ENCODE measurements at regions not wholly inside any gene's neighbourhood (a gene's known extent, or its start where the extent isn't known, plus 50 kb on each side); places are given as distances from the start of the nearest gene placed in this dataset.
"Not testable (repeated sequence)": the region's sequence is repeated elsewhere in the genome, so short reads cannot be mapped to it uniquely, and the experiment has no call there.

- DNase-seq (ENCODE audit: low read depth in 2 of 2), result no peak
Observed at GRCh38 chr2:144012304-144012703, 507.6 kb downstream of the ZEB2 start.

- DNase-seq (ENCODE audit: low read depth in 2 of 2), result no peak
Observed at GRCh38 chr2:144011553-144011952, 508.4 kb downstream of the ZEB2 start.

- DNase-seq (ENCODE audit: low read depth in 2 of 2), result no peak
Observed at GRCh38 chr2:144011098-144011497, 508.8 kb downstream of the ZEB2 start.

- DNase-seq (ENCODE audit: low read depth in 2 of 2), result no peak
Observed at GRCh38 chr2:144010096-144010836, 509.7 kb downstream of the ZEB2 start.

GRCh38 chr2:144006139-144006538 is 513.8 kb downstream of the ZEB2 start:
- DNase-seq (ENCODE audit: low read depth in 2 of 2), result no peak

- DNase-seq (ENCODE audit: low read depth in 2 of 2), result no peak
Observed at GRCh38 chr2:144004742-144005141, 515.2 kb downstream of the ZEB2 start.

- DNase-seq (ENCODE audit: low read depth in 2 of 2), result no peak
Observed at GRCh38 chr2:144003460-144004075, 516.4 kb downstream of the ZEB2 start.

GRCh38 chr2:143996974-143997373 is 522.9 kb downstream of the ZEB2 start:
- no peak for DNase-seq (ENCODE audit: low read depth in 2 of 2)

- no peak for DNase-seq (ENCODE audit: low read depth in 2 of 2)
Observed at GRCh38 chr2:143994961-143995360, 525.0 kb downstream of the ZEB2 start.

GRCh38 chr2:143991596-143991995 is 528.3 kb downstream of the ZEB2 start:
- not testable (repeated sequence) for DNase-seq (ENCODE audit: low read depth in 2 of 2)

GRCh38 chr2:143988082-143988481 is 531.8 kb downstream of the ZEB2 start:
- no peak for DNase-seq (ENCODE audit: low read depth in 2 of 2)

- no peak for DNase-seq (ENCODE audit: low read depth in 2 of 2)
Observed at GRCh38 chr2:143981428-143981827, 538.5 kb downstream of the ZEB2 start.

GRCh38 chr2:143977356-143977755 is 542.6 kb downstream of the ZEB2 start:
- no peak for DNase-seq (ENCODE audit: low read depth in 2 of 2)

GRCh38 chr2:143975216-143975615 is 544.7 kb downstream of the ZEB2 start:
- no peak for DNase-seq (ENCODE audit: low read depth in 2 of 2)

- no peak for DNase-seq (ENCODE audit: low read depth in 2 of 2)
Observed at GRCh38 chr2:143974262-143974661, 545.7 kb downstream of the ZEB2 start.

GRCh38 chr2:143968860-143969259 is 551.1 kb downstream of the ZEB2 start:
- no peak for DNase-seq (ENCODE audit: low read depth in 2 of 2)

- no peak for DNase-seq (ENCODE audit: low read depth in 2 of 2)
Observed at GRCh38 chr2:143968360-143968759, 551.6 kb downstream of the ZEB2 start.

- DNase-seq (ENCODE audit: low read depth in 2 of 2), result no peak
Observed at GRCh38 chr2:143965493-143966164, 554.3 kb downstream of the ZEB2 start.

- DNase-seq (ENCODE audit: low read depth in 2 of 2), result no peak
Observed at GRCh38 chr2:143964891-143965290, 555.0 kb downstream of the ZEB2 start.

GRCh38 chr2:143960177-143960576 is 559.7 kb downstream of the ZEB2 start:
- no peak for DNase-seq (ENCODE audit: low read depth in 2 of 2)

GRCh38 chr2:143957321-143957720 is 562.6 kb downstream of the ZEB2 start:
- DNase-seq (ENCODE audit: low read depth in 2 of 2), result no peak

- no peak for DNase-seq (ENCODE audit: low read depth in 2 of 2)
Observed at GRCh38 chr2:143955401-143956065, 564.4 kb downstream of the ZEB2 start.

Data from stimulated activated CD8-positive, alpha-beta memory T cell treated with anti-CD3 and anti-CD28 coated beads, Interleukin-2, amount 100 ng/mL, for 1 hour (primary cell).